IMR-90 (cell line): ENCODE measurements at regions not wholly inside any gene's neighbourhood (a gene's known extent, or its start where the extent isn't known, plus 50 kb on each side); places are given as distances from the start of the nearest gene placed in this dataset.

ENCODE experiments used
- ATAC-seq: fragments of 200-7000 bp; cut with Tn5 transposase; 2 replicates; pipeline ENCODE4 v1.9.1; 2020; ENCODE audit warnings: low read depth, mild to moderate bottlenecking, moderate library complexity
- BruUV-seq: library from RNA; stranded (reverse); fragments of 400-500 nt; replicated peaks from 2 replicates; lab custom pipeline; 2021; lab: Mats Ljungman, UMichigan
- CTCF ChIA-PET: fragments of 300-600 bp; formaldehyde crosslinking; extraction: SDS; loops from one replicate; lab custom pipeline; 2021; ENCODE audit warnings: antibody characterized with exemption; lab: Yijun Ruan, JAX
- POLR2A ChIA-PET: fragments of 300-600 bp; sonication (Branson Sonifier 250); formaldehyde crosslinking; loops from one replicate; lab custom pipeline; 2022; ENCODE audit warnings: antibody characterized with exemption; ENCODE audit not compliant: unreplicated experiment; lab: Charles Lee
- DNase-seq: peaks from one replicate; pipeline ENCODE4 v3.0.0; 2013
- H2AFZ ChIP-seq: replicated peaks from 2 replicates; pipeline ENCODE3; 2013; ENCODE audit warnings: low read length, mild to moderate bottlenecking; ENCODE audit not compliant: poor library complexity
- H2AK5ac ChIP-seq: 2 replicates; pipeline ENCODE4 v1.6.1; 2013; ENCODE audit warnings: low read depth, low read length, inconsistent platforms
- H2AK9ac ChIP-seq: replicated peaks from 2 replicates; pipeline ENCODE3; 2013; ENCODE audit warnings: mild to moderate bottlenecking, low read depth, low read length, moderate library complexity; ENCODE audit not compliant: poor library complexity
- H2BK120ac ChIP-seq: 2 replicates; pipeline ENCODE4 v1.6.1; 2013; ENCODE audit warnings: low read depth, low read length, inconsistent platforms
- H2BK15ac ChIP-seq: 3 replicates; pipeline ENCODE4 v1.6.1; 2013; ENCODE audit warnings: low read depth, low read length, inconsistent platforms
- H2BK20ac ChIP-seq: 2 replicates; pipeline ENCODE4 v1.6.1; 2013; ENCODE audit warnings: low read depth, mild to moderate bottlenecking, inconsistent platforms, low read length, moderate library complexity
- H2BK5ac ChIP-seq: 2 replicates; pipeline ENCODE4 v1.6.1; 2013; ENCODE audit warnings: mild to moderate bottlenecking, low read depth, low read length, inconsistent platforms; ENCODE audit not compliant: poor library complexity, severe bottlenecking
- H3K14ac ChIP-seq: replicated peaks from 2 replicates; pipeline ENCODE4 v1.6.1; 2013; ENCODE audit warnings: low read depth, low read length, inconsistent platforms
- H3K18ac ChIP-seq: 2 replicates; pipeline ENCODE4 v1.6.1; 2013; ENCODE audit warnings: low read depth, low read length, control low read depth
- H3K23ac ChIP-seq: 2 replicates; pipeline ENCODE4 v1.6.1; 2013; ENCODE audit warnings: low read depth, low read length, inconsistent platforms
- H3K27ac ChIP-seq: 2 replicates; pipeline ENCODE4 v1.5.1; 2013; ENCODE audit warnings: mild to moderate bottlenecking, control low read depth, low read length; ENCODE audit not compliant: insufficient read depth
- H3K27me3 ChIP-seq: 2 replicates; pipeline ENCODE4 v1.6.1; 2013; ENCODE audit warnings: low read length; ENCODE audit not compliant: control insufficient read depth, insufficient read depth
- H3K36me3 ChIP-seq: 2 replicates; pipeline ENCODE4 v1.6.1; 2013; ENCODE audit warnings: low read length, mixed read lengths; ENCODE audit not compliant: control insufficient read depth, insufficient read depth
- H3K4ac ChIP-seq: 2 replicates; pipeline ENCODE4 v1.6.1; 2013; ENCODE audit warnings: low read depth, low read length, inconsistent platforms
- H3K4me1 ChIP-seq: 2 replicates; pipeline ENCODE4 v1.6.1; 2013; ENCODE audit warnings: low read length, mixed read lengths; ENCODE audit not compliant: control insufficient read depth, insufficient read depth
- H3K4me2 ChIP-seq: 2 replicates; pipeline ENCODE4 v1.6.1; 2013; ENCODE audit warnings: low read depth, mild to moderate bottlenecking, control low read depth, low read length, moderate library complexity
- H3K4me3 ChIP-seq: 2 replicates; pipeline ENCODE4 v1.5.1; 2013; ENCODE audit warnings: low read depth, mild to moderate bottlenecking, control low read depth, low read length, moderate library complexity; ENCODE audit not compliant: insufficient read depth
- H3K56ac ChIP-seq: 2 replicates; pipeline ENCODE4 v1.6.1; 2013; ENCODE audit warnings: low read length, inconsistent platforms; ENCODE audit not compliant: insufficient read depth; ENCODE audit errors: extremely low read depth
- H3K79me1 ChIP-seq, 2 experiments: 2 replicates each; pipeline ENCODE4 v1.6.1; 2013; ENCODE audit warnings: low read length in 2 of 2, inconsistent platforms in 1 of 2, low read depth in 1 of 2
- H3K9ac ChIP-seq: 2 replicates; pipeline ENCODE4 v1.6.1; 2013; ENCODE audit warnings: low read depth, low read length, control low read depth
- H3K9me1 ChIP-seq: 2 replicates; pipeline ENCODE4 v1.6.1; 2013; ENCODE audit warnings: low read length, inconsistent platforms; ENCODE audit not compliant: insufficient read depth
- H3K9me3 ChIP-seq: 2 replicates; pipeline ENCODE4 v1.6.1; 2013; ENCODE audit warnings: low read length; ENCODE audit not compliant: control insufficient read depth, insufficient read depth
- H4K20me1 ChIP-seq: 2 replicates; pipeline ENCODE4 v1.6.1; 2013; ENCODE audit warnings: low read length, inconsistent platforms; ENCODE audit not compliant: insufficient read depth
- H4K5ac ChIP-seq: 2 replicates; pipeline ENCODE4 v1.6.1; 2013; ENCODE audit warnings: mild to moderate bottlenecking, low read depth, low read length, control low read depth
- H4K8ac ChIP-seq, 2 experiments: 2 replicates each; pipeline ENCODE4 v1.6.1; 2013; ENCODE audit warnings: low read depth in 2 of 2, low read length in 2 of 2, control low read depth in 1 of 2, inconsistent platforms in 1 of 2
- H4K91ac ChIP-seq: 2 replicates; pipeline ENCODE4 v1.6.1; 2013; ENCODE audit warnings: low read depth, low read length, inconsistent platforms; ENCODE audit not compliant: insufficient read depth
- CHD1 ChIP-seq: IDR thresholded peaks from 2 replicates; pipeline ENCODE4 v1.6.1; 2012; ENCODE audit warnings: low read depth, low read length, improper control_type of control experiment
- ELK1 ChIP-seq: fragments of 150-350 bp; IDR thresholded peaks from 2 replicates; pipeline ENCODE4 v1.6.1; 2016; ENCODE audit warnings: low read depth, mild to moderate bottlenecking, low read length, moderate library complexity, borderline replicate concordance
- FOS ChIP-seq: fragments of 150-350 bp; IDR thresholded peaks from 2 replicates; pipeline ENCODE4 v1.6.1; 2016; ENCODE audit warnings: low read depth, low read length
- MAFK ChIP-seq: IDR thresholded peaks from 2 replicates; pipeline ENCODE4 v1.6.1; 2012; ENCODE audit warnings: low read depth, low read length, improper control_type of control experiment
- MAZ ChIP-seq: IDR thresholded peaks from 2 replicates; pipeline ENCODE4 v1.6.1; 2012; ENCODE audit warnings: low read depth, mild to moderate bottlenecking, low read length, improper control_type of control experiment, moderate library complexity, borderline replicate concordance
- NFE2L2 ChIP-seq: fragments of 150-350 bp; IDR thresholded peaks from 2 replicates; pipeline ENCODE4 v1.6.1; 2016; ENCODE audit warnings: low read depth, mild to moderate bottlenecking, low read length
- POLR2A ChIP-seq: IDR thresholded peaks from 2 replicates; pipeline ENCODE4 v1.6.1; 2012; ENCODE audit warnings: mild to moderate bottlenecking, low read depth, low read length
- RAD21 ChIP-seq: IDR thresholded peaks from 2 replicates; pipeline ENCODE4 v1.6.1; 2012; ENCODE audit warnings: low read length, improper control_type of control experiment
- RCOR1 ChIP-seq: IDR thresholded peaks from 2 replicates; pipeline ENCODE4 v1.6.1; 2012; ENCODE audit warnings: mild to moderate bottlenecking, low read length, improper control_type of control experiment; ENCODE audit not compliant: insufficient replicate concordance
- RFX5 ChIP-seq: IDR thresholded peaks from 2 replicates; pipeline ENCODE4 v1.8.0; 2012; ENCODE audit warnings: low read depth, mild to moderate bottlenecking, low read length, moderate library complexity
- SMC3 ChIP-seq: fragments of 150-350 bp; IDR thresholded peaks from 2 replicates; pipeline ENCODE4 v1.6.1; 2016; ENCODE audit warnings: low read depth, mild to moderate bottlenecking, antibody characterized with exemption, low read length, moderate library complexity
- WGBS, 2 experiments: methylation state at CpG; one replicate each; pipeline versions ENCODE4 v1.1.5 to v1.1.7; 2013; ENCODE audit warnings: missing lambda C conversion rate in 2 of 2; ENCODE audit not compliant: insufficient read length in 1 of 2; ENCODE audit errors: extremely low coverage in 2 of 2; 5-methylcytosine and 5-hydroxymethylcytosine counted together
- dilution Hi-C: fragments of 300-500 bp; cut with HindIII; formaldehyde crosslinking; loops from one replicate; pipeline ENCODE4 v1.14.3; 2018; ENCODE audit warnings: low sequenced_read_pairs; ENCODE audit not compliant: unreplicated experiment
- in situ Hi-C: fragments of 300-500 bp; cut with MboI; formaldehyde crosslinking; loops from 3 replicates; pipeline ENCODE4 v1.14.3; 2019; ENCODE audit warnings: low sequenced_read_pairs, inconsistent platforms, mixed read lengths
- intact Hi-C: fragments of 100-400 bp; cut with micrococcal nuclease; formaldehyde crosslinking; loops from 2 replicates; pipeline ENCODE4 v1.10.0; 2022

GRCh38 chr17:6923385-6923784 is 72.5 kb upstream of the ALOX12 start:
- no peak overlapping the region for H2AFZ ChIP-seq
- H3K4me2 ChIP-seq: no peak overlapping the region
- no peak overlapping the region for H3K14ac ChIP-seq
- H3K9me1 ChIP-seq: no peaks in the 10 kb centered on the region
- dilution Hi-C loops (no loop called here), intact Hi-C loops (no loop called here), in situ Hi-C loops (loop anchor here (25.0 kb wide), 1 partner anchor 214 kb away; no protein-coding TSS in a partner anchor)
- WGBS, 2 experiments: 60% methylated on average over 2 of the region's 8 CpGs; no CpG with 5 or more reads in 1 of the 2 experiments
- H4K20me1 ChIP-seq: no peaks in the 10 kb centered on the region
- no peak overlapping the region for H2BK20ac ChIP-seq
- H3K27me3 ChIP-seq: peaks cover 10% of the 10 kb centered on the region
- no peak overlapping the region for H3K23ac ChIP-seq
- no peak overlapping the region for H3K4ac ChIP-seq
- H3K4me1 ChIP-seq: peaks cover 2% of the 10 kb centered on the region; the same call in 1 of the 2 replicates
- no peak overlapping the region for H4K91ac ChIP-seq
- H3K9me3 ChIP-seq: no peaks in the 10 kb centered on the region
- H4K8ac ChIP-seq: no peak overlapping the region
- no peak overlapping the region for H3K56ac ChIP-seq
- no peak overlapping the region for H3K9ac ChIP-seq
- no peaks in the 10 kb centered on the region for H3K79me1 ChIP-seq
- no peak overlapping the region for H2AK5ac ChIP-seq
- H2BK120ac ChIP-seq: no peak overlapping the region
- H3K27ac ChIP-seq: no peak overlapping the region
- H3K18ac ChIP-seq: no peak overlapping the region
- TF ChIP-seq RFX5 (no peak), SMC3 (no peak), RAD21 (no peak), NFE2L2 (no peak), ELK1 (no peak), MAFK (no peak), RCOR1 (no peak), FOS (no peak), MAZ (no peak), POLR2A (no peak), CHD1 (no peak)
- no peak overlapping the region for H2BK5ac ChIP-seq
- H4K5ac ChIP-seq: no peak overlapping the region
- ChIA-PET CTCF (no interaction called here), POLR2A (no interaction called here)
- DNase-seq: no peak
- no peak for ATAC-seq
- no peak overlapping the region for H2AK9ac ChIP-seq
- H3K36me3 ChIP-seq: no peaks in the 10 kb centered on the region
- no peak overlapping the region for H2BK15ac ChIP-seq
- no peak overlapping the region for H3K4me3 ChIP-seq
- BruUV-seq: no TSS peak
